Esophagus muscularis mucosa (tissue), 4 donors: ENCODE measurements at regions not wholly inside any gene's neighbourhood (a gene's known extent, or its start where the extent isn't known, plus 50 kb on each side); places are given as distances from the start of the nearest gene placed in this dataset.

Experiments used
- DNase-seq: peaks from one replicate; pipeline ENCODE4 v3.0.0-alpha.2; 2017; ENCODE audit errors: extremely low spot score
- H3K27ac ChIP-seq, 4 donors: fragments of 200-600 bp; sonication (generic); replicated peaks in 1 of 4; 1 replicate in 3 of 4; 2 replicates in 1 of 4; pipeline ENCODE4 v1.5.1; 2016 to 2019; ENCODE audit warnings: mild to moderate bottlenecking in 1 of 4
- H3K27me3 ChIP-seq, 4 donors: fragments of 200-600 bp; sonication (generic); one replicate each; pipeline versions ENCODE4 v1.5.1 to v1.6.0; 2016 to 2019
- H3K36me3 ChIP-seq, 4 donors: fragments of 200-600 bp; sonication (generic); one replicate each; pipeline ENCODE4 v1.5.1; 2016 to 2019
- H3K4me1 ChIP-seq, 4 donors: fragments of 200-600 bp; sonication (generic); one replicate each; pipeline ENCODE4 v1.5.1; 2016 to 2019
- H3K4me3 ChIP-seq, 4 donors: fragments of 200-600 bp; sonication (generic); 1 replicate in 2 of 4; 2 replicates in 2 of 4; pipeline ENCODE4 v1.5.1; 2016 to 2019; ENCODE audit warnings: mild to moderate bottlenecking in 4 of 4, moderate library complexity in 1 of 4
- H3K9me3 ChIP-seq, 4 donors: fragments of 200-600 bp; sonication (generic); 1 replicate in 3 of 4; 2 replicates in 1 of 4; pipeline ENCODE4 v1.5.1; 2016 to 2019
- CTCF ChIP-seq, 3 experiments: fragments of 200-600 bp in 2 of 3; fragments of 450-650 bp in 1 of 3; sonication (generic) in 2 of 3; IDR thresholded peaks; one replicate each; pipeline ENCODE4 v1.5.1; 2017 to 2019; ENCODE audit warnings: antibody characterized with exemption in 3 of 3, mild to moderate bottlenecking in 2 of 3, moderate library complexity in 1 of 3
- EP300 ChIP-seq: sonication (generic); formaldehyde crosslinking; IDR thresholded peaks from one replicate; pipeline ENCODE4 v1.6.1; 2017; ENCODE audit warnings: antibody characterized with exemption
- POLR2A ChIP-seq: fragments of 450-650 bp; IDR thresholded peaks from one replicate; pipeline ENCODE4 v1.6.1; 2017; ENCODE audit warnings: antibody characterized with exemption, moderate library complexity, mild to moderate bottlenecking, low read depth
- POLR2AphosphoS5 ChIP-seq, 2 donors: sonication (generic); formaldehyde crosslinking; IDR thresholded peaks; one replicate each; pipeline ENCODE4 v1.6.1; 2017; ENCODE audit warnings: antibody characterized with exemption in 2 of 2
- WGBS: methylation state at CpG from one replicate; pipeline ENCODE4 v1.1.5; 2018; 5-methylcytosine and 5-hydroxymethylcytosine counted together
- intact Hi-C: fragments of 100-400 bp; cut with DNase I; formaldehyde crosslinking; loops from one replicate; pipeline ENCODE4 v1.15.1; 2023

DNA sequence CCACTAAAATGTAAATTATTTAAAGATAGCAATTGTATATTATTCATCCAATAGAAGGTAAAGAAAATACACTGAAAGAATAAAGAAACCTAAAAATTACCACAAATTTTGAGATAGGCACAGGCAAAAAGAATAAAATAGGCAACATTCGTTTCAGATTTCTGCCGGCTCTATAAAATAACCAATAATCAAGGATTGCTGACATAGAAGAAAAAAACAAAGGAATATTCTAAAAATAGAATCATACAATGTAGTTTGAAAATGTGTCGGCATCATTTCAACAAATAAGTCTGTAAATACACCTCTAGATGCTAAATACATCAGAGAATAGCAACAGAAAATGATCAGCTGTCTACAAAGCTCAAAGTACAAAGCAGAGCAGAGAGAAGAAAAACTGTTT, 973.3 kb downstream of the EPHA7 start:
- H3K4me1 ChIP-seq, result no peaks in the 10 kb centered on the region
- DNase-seq, result no peak
- no peak overlapping the region for H3K27ac ChIP-seq
- H3K27me3 ChIP-seq, result no peaks in the 10 kb centered on the region
- 81% methylated on average over 3 of the region's 3 CpGs for WGBS
- H3K9me3 ChIP-seq, result no peaks in the 10 kb centered on the region
- TF ChIP-seq CTCF (IDR thresholded peaks at IDR 0.05) (no peak), EP300 (no peak), POLR2AphosphoS5 (IDR thresholded peaks at IDR 0.05) (no peak), POLR2A (no peak)
- no peak overlapping the region for H3K4me3 ChIP-seq
- intact Hi-C loops, result no loop called here
- H3K36me3 ChIP-seq, result no peaks in the 10 kb centered on the region

- no peaks in the 10 kb centered on the region for H3K4me1 ChIP-seq
- peaks cover 0 to 4% (median 0%) of the 10 kb centered on the region in 4 donors for H3K9me3 ChIP-seq
- no peak for DNase-seq
- H3K4me3 ChIP-seq, result no peak overlapping the region
- H3K36me3 ChIP-seq, result no peaks in the 10 kb centered on the region
- TF ChIP-seq CTCF (IDR thresholded peaks at IDR 0.05) (no peak), POLR2A (no peak), EP300 (no peak), POLR2AphosphoS5 (IDR thresholded peaks at IDR 0.05) (no peak)
- H3K27ac ChIP-seq, result no peak overlapping the region
- intact Hi-C loops, result no loop called here
- 65% methylated on average over 1 of the region's 1 CpG for WGBS
- H3K27me3 ChIP-seq, result no peaks in the 10 kb centered on the region
Observed at GRCh38 chr6:92433911-92434310, 985.4 kb downstream of the EPHA7 start.

GRCh38 chr6:92431502-92431901, 987.9 kb downstream of the EPHA7 start:
- Histone ChIP-seq H3K4me1 (no peaks in the 10 kb centered on the region), H3K36me3 (no peaks in the 10 kb centered on the region), H3K4me3 (no peak overlapping the region), H3K9me3 (peaks cover 0 to 4% (median 0%) of the 10 kb centered on the region in 4 donors), H3K27ac (no peak overlapping the region), H3K27me3 (no peaks in the 10 kb centered on the region)
- TF ChIP-seq EP300, result no peak
- TF ChIP-seq CTCF (IDR thresholded peaks at IDR 0.05), result no peak
- no peak for TF ChIP-seq POLR2A
- no peak for TF ChIP-seq POLR2AphosphoS5 (IDR thresholded peaks at IDR 0.05)
- intact Hi-C loops, result no loop called here
- DNase-seq, result no peak

DNA sequence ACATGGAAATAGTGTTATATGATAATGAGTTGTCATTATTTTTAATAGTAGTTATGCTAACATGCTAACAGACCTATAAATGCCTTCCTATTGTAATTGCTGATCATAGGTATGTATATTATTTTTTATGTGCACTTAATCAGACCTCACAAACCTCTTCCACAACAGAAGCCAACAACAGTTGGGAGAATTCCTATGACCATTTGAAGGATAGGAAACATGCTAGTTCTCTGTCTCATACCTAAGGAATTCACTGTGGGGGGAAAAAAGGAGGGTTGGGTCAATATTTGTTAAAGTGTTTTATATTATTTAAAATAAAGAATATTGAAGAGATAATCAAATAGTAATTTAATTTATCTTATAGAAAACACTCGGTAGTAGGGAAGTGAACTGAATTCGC, 990.9 kb downstream of the EPHA7 start:
- Histone ChIP-seq H3K27ac (no peak overlapping the region), H3K9me3 (peaks cover 0 to 4% (median 0%) of the 10 kb centered on the region in 4 donors), H3K4me1 (no peaks in the 10 kb centered on the region), H3K27me3 (no peaks in the 10 kb centered on the region), H3K36me3 (no peaks in the 10 kb centered on the region), H3K4me3 (no peak overlapping the region)
- WGBS, result 93% methylated on average over 2 of the region's 2 CpGs
- no peak for TF ChIP-seq CTCF (IDR thresholded peaks at IDR 0.05)
- TF ChIP-seq EP300, result no peak
- TF ChIP-seq POLR2A, result no peak
- no peak for TF ChIP-seq POLR2AphosphoS5 (IDR thresholded peaks at IDR 0.05)
- DNase-seq, result no peak
- intact Hi-C loops, result no loop called here

DNA sequence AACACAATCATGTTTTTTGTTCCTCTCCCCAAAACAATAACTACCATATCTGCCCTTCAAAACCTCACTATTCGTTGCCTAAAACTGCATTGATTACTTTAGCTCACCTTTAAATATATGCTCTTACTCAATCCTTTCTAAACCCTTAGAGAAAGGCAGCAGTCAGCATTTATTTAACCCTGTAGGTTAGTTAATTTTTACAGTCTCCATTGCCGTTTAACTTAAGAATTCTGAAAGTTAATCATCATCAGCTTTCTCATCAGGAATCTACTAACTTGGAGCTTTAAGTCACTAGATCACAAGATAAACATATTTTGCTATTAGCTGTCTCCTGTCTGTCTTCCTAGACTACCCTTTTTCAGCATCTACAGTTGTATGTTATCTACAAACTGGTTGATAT, 991.9 kb downstream of the EPHA7 start:
- Histone ChIP-seq H3K27me3 (no peaks in the 10 kb centered on the region), H3K4me1 (no peaks in the 10 kb centered on the region), H3K9me3 (peaks cover 0 to 4% (median 0%) of the 10 kb centered on the region in 4 donors), H3K27ac (no peak overlapping the region), H3K36me3 (no peaks in the 10 kb centered on the region), H3K4me3 (no peak overlapping the region)
- intact Hi-C loops, result no loop called here
- 85% methylated on average over 2 of the region's 2 CpGs for WGBS
- no peak for TF ChIP-seq CTCF (IDR thresholded peaks at IDR 0.05)
- TF ChIP-seq EP300, result no peak
- TF ChIP-seq POLR2AphosphoS5 (IDR thresholded peaks at IDR 0.05), result no peak
- no peak for TF ChIP-seq POLR2A
- DNase-seq, result no peak
